Testis (tissue), 2 donors: ENCODE measurements at regions not wholly inside any gene's neighbourhood (a gene's known extent, or its start where the extent isn't known, plus 50 kb on each side); places are given as distances from the start of the nearest gene placed in this dataset.

Experiments
- POLR2A ChIP-seq: fragments of 450-650 bp; IDR thresholded peaks from one replicate; pipeline ENCODE4 v1.6.1; 2017; ENCODE audit warnings: antibody characterized with exemption, mild to moderate bottlenecking, moderate library complexity
- TF ChIP-seq, protein P1 (sequence below), 3 experiments: fragments of 450-650 bp in 2 of 3; fragments of 200-600 bp in 1 of 3; sonication (generic) in 1 of 3; IDR thresholded peaks; one replicate each; pipeline ENCODE4 v1.5.1; 2016 to 2019; ENCODE audit warnings: antibody characterized with exemption in 3 of 3, mild to moderate bottlenecking in 2 of 3, moderate library complexity in 1 of 3

DNA sequence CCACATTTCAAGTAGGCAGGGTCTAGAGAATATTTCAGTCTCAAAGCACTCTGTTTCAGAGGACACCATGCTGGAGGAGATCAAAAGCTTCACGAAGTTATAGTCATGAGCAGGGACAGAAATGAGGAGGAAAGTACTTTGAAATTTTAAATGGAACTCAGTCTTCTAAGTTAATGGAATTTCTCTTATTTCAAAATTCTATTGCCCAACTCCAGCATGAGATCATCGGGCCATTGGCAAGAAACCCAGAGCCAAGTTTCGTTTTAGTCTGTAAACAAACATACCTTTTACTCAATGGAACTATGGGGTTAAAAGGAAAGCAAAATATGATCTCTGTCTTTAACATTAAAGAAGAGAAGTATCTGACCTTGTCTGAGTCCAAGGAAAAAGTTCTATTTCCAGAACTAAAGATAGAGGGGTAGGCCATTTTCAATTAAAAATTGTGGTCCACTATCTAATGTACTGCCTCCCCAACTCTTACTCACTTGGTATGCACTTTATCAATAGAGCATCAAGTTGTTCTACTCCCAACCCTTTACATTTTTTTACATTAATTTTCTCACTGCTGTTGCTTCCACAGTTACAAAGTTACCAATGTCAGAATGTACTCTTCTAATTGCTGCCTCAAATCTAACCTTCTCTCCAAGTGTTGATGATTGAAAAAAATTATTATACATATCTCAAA is 235.3 kb upstream of the NRSN1 start:
- TF ChIP-seq, protein P1, sequence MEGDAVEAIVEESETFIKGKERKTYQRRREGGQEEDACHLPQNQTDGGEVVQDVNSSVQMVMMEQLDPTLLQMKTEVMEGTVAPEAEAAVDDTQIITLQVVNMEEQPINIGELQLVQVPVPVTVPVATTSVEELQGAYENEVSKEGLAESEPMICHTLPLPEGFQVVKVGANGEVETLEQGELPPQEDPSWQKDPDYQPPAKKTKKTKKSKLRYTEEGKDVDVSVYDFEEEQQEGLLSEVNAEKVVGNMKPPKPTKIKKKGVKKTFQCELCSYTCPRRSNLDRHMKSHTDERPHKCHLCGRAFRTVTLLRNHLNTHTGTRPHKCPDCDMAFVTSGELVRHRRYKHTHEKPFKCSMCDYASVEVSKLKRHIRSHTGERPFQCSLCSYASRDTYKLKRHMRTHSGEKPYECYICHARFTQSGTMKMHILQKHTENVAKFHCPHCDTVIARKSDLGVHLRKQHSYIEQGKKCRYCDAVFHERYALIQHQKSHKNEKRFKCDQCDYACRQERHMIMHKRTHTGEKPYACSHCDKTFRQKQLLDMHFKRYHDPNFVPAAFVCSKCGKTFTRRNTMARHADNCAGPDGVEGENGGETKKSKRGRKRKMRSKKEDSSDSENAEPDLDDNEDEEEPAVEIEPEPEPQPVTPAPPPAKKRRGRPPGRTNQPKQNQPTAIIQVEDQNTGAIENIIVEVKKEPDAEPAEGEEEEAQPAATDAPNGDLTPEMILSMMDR (IDR thresholded peaks at IDR 0.05) = no peak
- no peak for TF ChIP-seq POLR2A
